ENCODE measurements at regions not wholly inside any gene's neighbourhood (a gene's known extent, or its start where the extent isn't known, plus 50 kb on each side); places are given as distances from the start of the nearest gene placed in this dataset.
"Not testable (repeated sequence)": the region's sequence is repeated elsewhere in the genome, so short reads cannot be mapped to it uniquely, and the experiment has no call there.

DNA sequence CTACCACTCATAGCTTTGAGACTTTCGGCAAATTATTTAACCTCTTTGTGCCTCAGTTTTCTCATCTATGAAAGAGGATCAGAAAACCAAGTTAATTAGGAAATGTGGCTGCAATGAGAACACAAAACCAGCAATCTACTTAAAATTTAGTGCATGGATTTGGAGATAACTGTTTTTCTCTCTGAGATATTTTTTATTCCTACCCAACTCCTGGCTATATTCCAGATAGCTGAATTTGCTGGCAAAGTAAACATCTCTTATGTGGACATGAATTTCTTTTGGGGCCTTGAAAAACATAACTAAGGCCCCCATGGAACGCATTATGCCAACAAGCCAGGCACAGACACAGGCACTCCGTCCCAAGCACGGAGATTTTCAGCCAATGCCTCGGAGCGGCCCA, 53.4 kb upstream of the FOXN3 start:
- peaks cover 11% of the 10 kb centered on the region for H3K36me3 Mint-ChIP-seq (ENCODE audit: insufficient read depth)
- H3K27me3 Mint-ChIP-seq, result no peaks in the 10 kb centered on the region
- ATAC-seq (replicated peaks; ENCODE audit: extremely low read depth, poor library complexity, severe bottlenecking) (no peak), DNase-seq (ENCODE audit: low spot score in 2 of 2) (no peak)
- no peaks in the 10 kb centered on the region for H3K9me3 Mint-ChIP-seq
- H3K4me3 Mint-ChIP-seq, result no peak overlapping the region
- H3K27ac Mint-ChIP-seq (ENCODE audit: low read depth), result no peak overlapping the region
- H3K4me1 Mint-ChIP-seq, result peaks cover 45% of the 10 kb centered on the region

- ATAC-seq (replicated peaks; ENCODE audit: extremely low read depth, poor library complexity, severe bottlenecking), result no peak
- Mint-ChIP-seq H3K4me1 (peaks cover 54% of the 10 kb centered on the region), H3K4me3 (no peak overlapping the region), H3K27ac (ENCODE audit: low read depth) (no peak overlapping the region), H3K36me3 (ENCODE audit: insufficient read depth) (peaks cover 11% of the 10 kb centered on the region), H3K9me3 (no peaks in the 10 kb centered on the region), H3K27me3 (no peaks in the 10 kb centered on the region)
- DNase-seq (ENCODE audit: low spot score in 2 of 2), result no peak
Measured at GRCh38 chr14:89469210-89470198, 52.5 kb upstream of the FOXN3 start.

DNA sequence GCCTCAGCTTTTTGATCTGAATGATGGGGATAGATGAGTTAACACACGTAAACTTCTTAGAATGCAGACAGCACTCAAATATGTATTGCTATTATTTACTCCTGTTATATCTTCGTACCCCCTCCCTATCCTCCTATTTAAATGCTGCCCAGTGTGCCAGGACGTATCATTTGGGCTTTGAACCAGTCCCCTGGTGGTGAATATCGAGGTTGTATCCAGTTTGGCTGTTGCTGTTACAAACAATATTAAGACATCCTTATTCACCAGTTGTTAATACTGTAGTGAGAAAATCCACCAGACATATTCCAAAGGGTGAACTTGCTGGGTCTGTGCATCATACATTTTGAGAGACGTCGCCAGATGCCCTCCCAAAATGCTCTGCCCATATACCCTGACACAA, 51.5 kb upstream of the FOXN3 start:
- peaks cover 13% of the 10 kb centered on the region for H3K36me3 Mint-ChIP-seq (ENCODE audit: insufficient read depth)
- no peak overlapping the region for H3K4me3 Mint-ChIP-seq
- H3K4me1 Mint-ChIP-seq, result peaks cover 61% of the 10 kb centered on the region

GRCh38 chr14:89468030-89468429, 51.0 kb upstream of the FOXN3 start:
- not testable (repeated sequence) for ATAC-seq (replicated peaks; ENCODE audit: extremely low read depth, poor library complexity, severe bottlenecking); H3K27ac Mint-ChIP-seq (ENCODE audit: low read depth); H3K9me3 Mint-ChIP-seq; DNase-seq (ENCODE audit: low spot score in 2 of 2); H3K27me3 Mint-ChIP-seq
- H3K4me1 Mint-ChIP-seq, result peaks cover 55% of the 10 kb centered on the region
- peaks cover 10% of the 10 kb centered on the region for H3K36me3 Mint-ChIP-seq (ENCODE audit: insufficient read depth)
- H3K4me3 Mint-ChIP-seq, result peak overlapping the region; percentile 67

More for the DNA sequence above, 51.5 kb upstream of the FOXN3 start:
- DNase-seq (ENCODE audit: low spot score in 2 of 2), result no peak
- Mint-ChIP-seq H3K27me3 (no peaks in the 10 kb centered on the region), H3K27ac (ENCODE audit: low read depth) (no peak overlapping the region), H3K9me3 (no peaks in the 10 kb centered on the region)
- no peak for ATAC-seq (replicated peaks; ENCODE audit: extremely low read depth, poor library complexity, severe bottlenecking)

DNA sequence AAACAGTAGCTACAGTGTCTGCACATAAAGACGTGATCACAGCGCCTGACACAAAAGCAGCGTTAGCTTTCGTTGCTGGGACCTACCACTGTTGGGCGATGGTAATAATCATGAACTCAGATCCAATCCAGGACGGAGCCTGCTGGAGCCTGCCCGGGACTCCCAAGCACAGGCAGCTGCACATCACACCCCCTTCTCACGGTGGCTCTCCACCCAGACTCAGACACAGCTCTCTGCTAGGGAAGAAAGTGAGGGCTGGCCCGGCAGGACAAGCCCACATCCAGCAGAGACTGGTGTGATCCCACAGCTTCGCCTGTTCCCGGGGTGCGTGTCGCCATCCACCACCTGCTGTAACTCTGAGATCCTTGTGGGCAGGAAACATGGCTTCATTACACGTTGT, 49.9 kb upstream of the FOXN3 start:
- DNase-seq (ENCODE audit: low spot score in 2 of 2) (no peak), ATAC-seq (replicated peaks; ENCODE audit: extremely low read depth, poor library complexity, severe bottlenecking) (peak; percentile 29)
- H3K27ac Mint-ChIP-seq (ENCODE audit: low read depth), result peak overlapping the region; percentile 70
- no peaks in the 10 kb centered on the region for H3K27me3 Mint-ChIP-seq
- peaks cover 55% of the 10 kb centered on the region for H3K4me1 Mint-ChIP-seq
- H3K36me3 Mint-ChIP-seq (ENCODE audit: insufficient read depth), result peaks cover 10% of the 10 kb centered on the region
- H3K4me3 Mint-ChIP-seq, result peak overlapping the region; percentile 67
- no peaks in the 10 kb centered on the region for H3K9me3 Mint-ChIP-seq
